ENCODE measurements at regions not wholly inside any gene's neighbourhood (a gene's known extent, or its start where the extent isn't known, plus 50 kb on each side); places are given as distances from the start of the nearest gene placed in this dataset.
"Not testable (repeated sequence)": the region's sequence is repeated elsewhere in the genome, so short reads cannot be mapped to it uniquely, and the experiment has no call there.

GRCh38 chr10:45540589-45540988, 132.0 kb downstream of the ZFAND4 start:
- H3K4me1 Mint-ChIP-seq: peaks cover 29% of the 10 kb centered on the region
- H3K4me3 Mint-ChIP-seq, H3K27ac Mint-ChIP-seq, H3K9me3 Mint-ChIP-seq, H3K27me3 Mint-ChIP-seq: not testable (repeated sequence)
- peaks cover 28% of the 10 kb centered on the region for H3K36me3 Mint-ChIP-seq

DNA sequence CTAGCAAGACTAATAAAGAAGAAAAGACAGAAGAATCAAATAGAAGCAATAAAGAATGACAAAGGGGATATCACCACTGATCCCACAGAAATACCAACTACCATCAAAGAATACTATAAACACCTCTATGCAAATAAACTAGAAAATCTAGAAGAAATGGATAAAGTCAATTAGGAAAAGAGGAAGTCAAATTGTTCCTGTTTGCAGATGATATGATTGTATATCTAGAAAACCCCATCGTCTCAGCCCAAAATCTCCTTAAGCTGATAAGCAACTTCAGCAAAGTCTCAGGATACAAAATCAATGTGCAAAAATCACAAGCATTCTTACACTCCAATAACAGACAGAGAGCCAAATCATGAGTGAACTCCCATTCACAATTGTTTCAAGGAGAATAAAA, 133.0 kb downstream of the ZFAND4 start:
- H3K4me3 Mint-ChIP-seq, H3K27ac Mint-ChIP-seq, H3K9me3 Mint-ChIP-seq, H3K27me3 Mint-ChIP-seq: not testable (repeated sequence)
- Mint-ChIP-seq H3K4me1 (peaks cover 24% of the 10 kb centered on the region), H3K36me3 (peaks cover 24% of the 10 kb centered on the region)

DNA sequence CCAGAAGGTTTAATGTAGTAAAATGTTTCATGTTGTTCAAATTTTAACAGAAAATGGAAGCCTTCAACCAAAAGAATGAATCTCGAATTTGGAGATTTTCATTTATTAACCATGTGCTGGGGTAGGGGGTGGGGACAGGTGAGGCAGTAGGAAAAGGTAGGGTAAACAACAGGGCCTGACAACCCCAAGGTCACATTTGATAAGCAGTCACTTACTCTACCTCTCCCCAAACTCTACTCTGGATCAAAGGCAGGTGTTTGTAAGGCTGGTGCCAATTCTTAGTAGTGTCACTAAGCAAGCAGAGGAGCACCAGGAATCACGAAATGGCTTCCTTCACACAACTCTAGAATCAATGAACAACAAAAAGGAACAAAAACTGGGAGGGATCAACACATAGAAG, 138.0 kb downstream of the ZFAND4 start:
- Mint-ChIP-seq H3K36me3 (peaks cover 32% of the 10 kb centered on the region), H3K27me3 (no peaks in the 10 kb centered on the region), H3K4me3 (no peak overlapping the region), H3K9me3 (no peaks in the 10 kb centered on the region), H3K27ac (no peak overlapping the region), H3K4me1 (peaks cover 34% of the 10 kb centered on the region)

DNA sequence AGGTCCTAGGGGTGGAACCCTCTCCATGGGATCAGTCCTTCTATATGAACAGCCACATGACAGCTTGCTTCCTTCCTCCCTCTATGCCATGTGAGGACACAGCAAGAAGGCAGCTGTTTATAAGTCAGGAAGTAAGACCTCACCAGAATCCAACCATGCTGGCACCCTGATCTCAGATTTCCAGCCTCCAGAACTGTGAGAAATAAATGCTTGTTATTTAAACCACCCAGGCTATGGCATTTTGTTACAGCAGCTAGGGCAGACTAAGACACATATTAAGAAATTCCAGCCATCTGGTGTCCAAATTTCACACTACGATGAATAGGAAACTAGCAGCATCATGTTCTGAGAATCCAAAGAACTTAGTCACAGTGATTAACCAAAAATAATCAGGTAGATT, 140.1 kb downstream of the ZFAND4 start:
- H3K4me3 Mint-ChIP-seq: no peak overlapping the region

DNA sequence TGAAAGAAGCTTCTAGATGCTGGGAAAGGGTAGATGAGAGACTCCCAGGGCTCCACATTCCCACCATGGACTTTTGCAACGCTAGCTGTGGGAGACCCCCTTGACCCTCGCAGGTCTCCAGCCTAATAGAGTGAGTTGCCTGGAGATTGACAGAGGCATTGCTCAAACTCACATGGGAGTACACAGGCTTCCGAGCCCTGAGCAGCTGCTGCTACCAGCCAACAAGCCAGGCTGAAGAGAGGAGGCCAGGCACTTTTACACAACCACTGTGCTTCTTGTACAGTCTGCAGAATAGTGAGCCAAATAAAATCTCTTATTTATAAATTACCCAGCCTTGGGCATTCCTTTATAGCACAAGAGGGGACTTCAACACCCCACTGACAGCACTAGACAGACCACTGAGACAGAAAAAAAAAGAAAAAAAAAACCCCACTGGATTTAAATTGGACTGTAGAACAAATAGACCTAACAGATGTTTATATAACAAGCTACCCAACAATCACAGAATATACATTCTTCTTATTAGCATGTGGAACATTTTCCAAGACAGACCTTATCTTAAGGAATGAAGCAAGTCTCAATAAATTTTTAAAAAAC, 146.2 kb downstream of the ZFAND4 start:
- H3K27me3 Mint-ChIP-seq: no peaks in the 10 kb centered on the region
- H3K4me1 Mint-ChIP-seq: peaks cover 40% of the 10 kb centered on the region

More for the DNA sequence above, 140.1 kb downstream of the ZFAND4 start:
- peaks cover 35% of the 10 kb centered on the region for H3K36me3 Mint-ChIP-seq
- no peaks in the 10 kb centered on the region for H3K27me3 Mint-ChIP-seq
- no peak overlapping the region for H3K27ac Mint-ChIP-seq
- peaks cover 6% of the 10 kb centered on the region for H3K9me3 Mint-ChIP-seq
- H3K4me1 Mint-ChIP-seq: peaks cover 32% of the 10 kb centered on the region

DNA sequence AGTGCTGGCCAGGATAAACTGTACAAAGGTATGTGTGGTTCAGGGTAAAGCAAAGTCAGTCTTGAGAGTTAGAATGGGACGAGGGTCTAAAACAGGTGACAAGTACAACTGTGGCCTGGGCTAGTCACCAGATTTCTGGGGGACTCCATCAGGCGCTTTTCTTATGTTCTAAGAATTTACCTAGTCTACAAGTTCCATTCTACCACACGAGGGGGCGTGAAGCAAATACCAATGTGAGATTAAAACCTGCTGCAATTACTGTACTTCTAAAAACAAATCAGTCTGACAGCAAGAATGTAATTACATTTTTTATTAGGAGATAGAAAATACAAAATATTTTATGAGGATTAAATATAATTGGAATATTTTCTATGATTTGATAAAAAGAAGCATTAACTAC, 146.5 kb downstream of the ALOX5 start:
- Mint-ChIP-seq H3K4me1 (peaks cover 33% of the 10 kb centered on the region), H3K27ac (no peak overlapping the region), H3K27me3 (no peaks in the 10 kb centered on the region), H3K4me3 (no peak overlapping the region), H3K36me3 (peaks cover 11% of the 10 kb centered on the region), H3K9me3 (no peaks in the 10 kb centered on the region)

More for the DNA sequence above, 146.2 kb downstream of the ZFAND4 start:
- Mint-ChIP-seq H3K9me3 (peaks cover 8% of the 10 kb centered on the region), H3K4me3 (no peak overlapping the region), H3K36me3 (peaks cover 38% of the 10 kb centered on the region), H3K27ac (no peak overlapping the region)

DNA sequence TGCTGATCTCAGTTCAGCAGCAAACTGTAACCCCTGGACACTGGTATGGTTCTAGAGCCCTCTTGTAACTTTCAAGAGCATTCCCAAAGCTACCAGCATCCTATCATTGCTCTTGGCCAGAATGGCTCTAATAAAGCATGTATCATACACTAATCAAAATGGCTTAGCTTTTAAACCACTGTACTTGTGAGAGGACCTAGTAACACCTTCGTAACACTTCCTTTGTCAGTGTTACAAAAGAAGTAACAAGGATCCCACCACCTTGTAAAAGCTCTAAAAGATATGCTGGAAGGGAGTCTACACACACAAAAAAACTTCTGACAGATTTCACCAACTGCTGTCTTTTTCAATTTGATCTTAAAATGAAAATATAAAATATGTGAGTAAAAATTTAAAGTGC, 144.7 kb downstream of the ALOX5 start:
- peaks cover 35% of the 10 kb centered on the region for H3K4me1 Mint-ChIP-seq
- H3K27ac Mint-ChIP-seq: no peak overlapping the region
- H3K27me3 Mint-ChIP-seq: no peaks in the 10 kb centered on the region
- H3K4me3 Mint-ChIP-seq: no peak overlapping the region
- H3K9me3 Mint-ChIP-seq: no peaks in the 10 kb centered on the region
- peaks cover 3% of the 10 kb centered on the region for H3K36me3 Mint-ChIP-seq

DNA sequence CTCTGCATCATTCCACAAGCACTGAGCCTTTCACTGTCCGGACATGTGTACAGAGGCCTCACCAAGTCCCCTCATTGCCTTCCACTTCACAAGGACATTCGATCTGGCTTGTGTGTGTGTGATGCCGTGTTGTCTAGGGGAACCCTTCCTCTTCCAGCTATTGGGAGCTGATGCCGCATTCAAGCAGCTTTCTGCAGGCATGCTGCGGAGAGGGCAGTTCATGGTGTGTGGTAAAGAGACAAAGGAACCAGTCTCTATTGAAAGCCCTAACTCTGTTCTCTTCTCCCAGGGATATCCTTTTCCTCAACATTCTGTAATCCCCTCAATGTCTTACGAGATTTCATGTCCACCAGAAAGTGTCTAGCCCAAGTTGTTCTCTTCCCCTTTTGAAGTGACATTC, 141.6 kb downstream of the ALOX5 start:
- H3K27ac Mint-ChIP-seq: no peak overlapping the region
- peaks cover 32% of the 10 kb centered on the region for H3K4me1 Mint-ChIP-seq
- no peak overlapping the region for H3K4me3 Mint-ChIP-seq
- H3K27me3 Mint-ChIP-seq: no peaks in the 10 kb centered on the region
- peaks cover 3% of the 10 kb centered on the region for H3K36me3 Mint-ChIP-seq
- H3K9me3 Mint-ChIP-seq: no peaks in the 10 kb centered on the region

GRCh38 chr10:45514291-45515270, 140.6 kb downstream of the ALOX5 start:
- Mint-ChIP-seq H3K27me3 (no peaks in the 10 kb centered on the region), H3K4me3 (no peak overlapping the region), H3K4me1 (peaks cover 36% of the 10 kb centered on the region), H3K27ac (no peak overlapping the region), H3K9me3 (no peaks in the 10 kb centered on the region), H3K36me3 (peaks cover 5% of the 10 kb centered on the region)

DNA sequence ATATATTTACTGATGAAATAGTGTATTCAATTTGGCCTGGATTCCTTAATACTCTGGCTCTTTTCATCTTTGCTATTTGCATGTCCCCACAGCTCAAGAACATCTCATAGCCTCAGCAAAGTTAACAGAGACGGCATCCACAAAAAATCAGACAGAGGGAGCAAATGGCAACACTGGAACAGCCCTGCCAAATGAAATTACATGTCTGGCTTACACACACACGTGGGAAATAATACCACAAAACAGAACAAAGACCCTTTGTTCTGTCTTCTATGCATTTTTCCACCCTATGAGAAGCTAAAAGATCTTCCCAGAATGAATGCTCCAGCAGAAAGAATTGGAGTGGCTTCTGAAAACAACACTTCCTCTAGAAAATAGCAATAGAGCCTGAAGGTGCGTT, 139.5 kb downstream of the ALOX5 start:
- Mint-ChIP-seq H3K36me3 (peaks cover 2% of the 10 kb centered on the region), H3K9me3 (no peaks in the 10 kb centered on the region), H3K4me3 (no peak overlapping the region), H3K4me1 (peaks cover 33% of the 10 kb centered on the region), H3K27me3 (no peaks in the 10 kb centered on the region), H3K27ac (no peak overlapping the region)

- not testable (repeated sequence) for H3K9me3 Mint-ChIP-seq, H3K4me3 Mint-ChIP-seq, H3K27ac Mint-ChIP-seq, H3K27me3 Mint-ChIP-seq, H3K36me3 Mint-ChIP-seq
- peaks cover 34% of the 10 kb centered on the region for H3K4me1 Mint-ChIP-seq
Measured at GRCh38 chr10:45511926-45512325, 137.9 kb downstream of the ALOX5 start.

GRCh38 chr10:45509491-45509890, 135.5 kb downstream of the ALOX5 start:
- Mint-ChIP-seq H3K4me3 (no peak overlapping the region), H3K9me3 (no peaks in the 10 kb centered on the region), H3K36me3 (peaks cover 3% of the 10 kb centered on the region), H3K4me1 (peaks cover 19% of the 10 kb centered on the region), H3K27me3 (no peaks in the 10 kb centered on the region), H3K27ac (no peak overlapping the region)

- H3K4me1 Mint-ChIP-seq: peaks cover 37% of the 10 kb centered on the region
- H3K27me3 Mint-ChIP-seq: no peaks in the 10 kb centered on the region
- H3K27ac Mint-ChIP-seq: no peak overlapping the region
- peaks cover 8% of the 10 kb centered on the region for H3K36me3 Mint-ChIP-seq
- H3K9me3 Mint-ChIP-seq: no peaks in the 10 kb centered on the region
- no peak overlapping the region for H3K4me3 Mint-ChIP-seq
Measured at GRCh38 chr10:45505311-45505710, 131.3 kb downstream of the ALOX5 start.

DNA sequence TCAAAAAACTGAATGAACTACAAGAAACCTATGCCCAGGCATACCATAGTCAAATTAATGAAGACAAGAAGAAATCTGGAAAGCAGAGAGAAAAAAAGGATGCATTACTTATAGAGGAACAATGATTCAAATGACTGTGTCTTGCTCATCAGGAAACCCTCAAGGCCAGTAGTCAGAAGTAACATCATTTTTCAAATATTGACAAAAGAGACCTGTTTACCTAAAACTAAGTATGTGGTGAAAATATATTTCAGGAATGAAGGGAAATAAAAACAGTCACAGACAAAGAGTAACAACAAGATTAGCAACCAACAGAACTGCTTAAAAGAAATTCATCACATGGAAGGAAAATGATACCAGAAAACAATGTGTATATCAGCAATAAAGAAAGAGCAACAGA, 128.4 kb downstream of the ALOX5 start:
- H3K4me1 Mint-ChIP-seq: peaks cover 30% of the 10 kb centered on the region
- H3K27ac Mint-ChIP-seq: no peak overlapping the region
- no peak overlapping the region for H3K4me3 Mint-ChIP-seq
- H3K27me3 Mint-ChIP-seq: no peaks in the 10 kb centered on the region
- no peaks in the 10 kb centered on the region for H3K9me3 Mint-ChIP-seq
- H3K36me3 Mint-ChIP-seq: peaks cover 11% of the 10 kb centered on the region

DNA sequence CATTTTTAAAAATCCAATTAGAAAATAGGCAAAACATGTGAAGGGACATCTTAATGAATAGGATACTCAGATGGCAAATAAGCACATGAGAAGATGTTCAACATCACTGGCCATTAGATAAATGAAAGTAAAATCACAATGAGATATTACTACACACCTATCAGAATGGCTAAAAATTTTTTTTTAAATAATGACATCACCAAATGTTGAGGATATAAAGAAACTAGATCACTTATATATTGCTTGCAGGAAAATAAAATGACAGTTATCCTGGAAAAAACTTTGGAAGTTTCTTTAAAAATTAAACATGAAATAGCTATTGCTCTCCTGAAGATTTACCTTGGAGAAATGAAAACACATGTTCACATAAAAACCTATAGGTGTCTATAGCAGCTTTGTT, 127.8 kb downstream of the ALOX5 start:
- Mint-ChIP-seq H3K9me3 (no peaks in the 10 kb centered on the region), H3K27ac (no peak overlapping the region), H3K27me3 (no peaks in the 10 kb centered on the region), H3K4me3 (no peak overlapping the region), H3K4me1 (peaks cover 29% of the 10 kb centered on the region), H3K36me3 (peaks cover 14% of the 10 kb centered on the region)

GRCh38 chr10:45500798-45501197, 126.8 kb downstream of the ALOX5 start:
- Mint-ChIP-seq H3K4me1 (peaks cover 29% of the 10 kb centered on the region), H3K27ac (no peak overlapping the region), H3K9me3 (peaks cover under 1% of the 10 kb centered on the region), H3K27me3 (no peaks in the 10 kb centered on the region), H3K4me3 (no peak overlapping the region), H3K36me3 (peaks cover 15% of the 10 kb centered on the region)
